ENCODE measurements at regions not wholly inside any gene's neighbourhood (a gene's known extent, or its start where the extent isn't known, plus 50 kb on each side); places are given as distances from the start of the nearest gene placed in this dataset.
A peak's percentile ranks its signal among the peaks of the same experiment; 100 is the strongest.
"Not testable (repeated sequence)": the region's sequence is repeated elsewhere in the genome, so short reads cannot be mapped to it uniquely, and the experiment has no call there.

- H3K4me3 ChIP-seq (ENCODE audit: low read depth in 1 of 3, low read length in 3 of 3) = no peak overlapping the region
- DNase-seq (no peak), FAIRE-seq (no peak)
- H3K27ac ChIP-seq (ENCODE audit: low read depth in 1 of 3, low read length in 2 of 3) = no peak overlapping the region
- H3K27me3 ChIP-seq (ENCODE audit: control insufficient read depth in 3 of 3, insufficient read depth in 3 of 3, low read length in 3 of 3) = peaks cover 0 to 14% (median 0%) of the 10 kb centered on the region in 3 donors
- 55 to 85% (median 58%) methylated on average over 1 of the region's 1 CpG for WGBS, 3 donors
- H3K36me3 ChIP-seq (ENCODE audit: control insufficient read depth in 3 of 3, insufficient read depth in 2 of 3, low read depth in 1 of 3, low read length in 3 of 3) = no peaks in the 10 kb centered on the region
- no peaks in the 10 kb centered on the region for H3K4me1 ChIP-seq (ENCODE audit: control insufficient read depth in 3 of 3, insufficient read depth in 2 of 3, low read depth in 1 of 3, low read length in 2 of 3)
- H3K9me3 ChIP-seq (ENCODE audit: control insufficient read depth in 2 of 2, insufficient read depth in 1 of 2, low read depth in 1 of 2, low read length in 1 of 2) = no peaks in the 10 kb centered on the region
Measured at GRCh38 chr14:56998728-56999127, 188.4 kb upstream of the OTX2 start.

GRCh38 chr14:56996721-56997399 is 186.6 kb upstream of the OTX2 start:
- Histone ChIP-seq H3K9me3 (ENCODE audit: control insufficient read depth in 2 of 2, insufficient read depth in 1 of 2, low read depth in 1 of 2, low read length in 1 of 2) (no peaks in the 10 kb centered on the region), H3K36me3 (ENCODE audit: control insufficient read depth in 3 of 3, insufficient read depth in 2 of 3, low read depth in 1 of 3, low read length in 3 of 3) (no peaks in the 10 kb centered on the region), H3K27ac (ENCODE audit: low read depth in 1 of 3, low read length in 2 of 3) (no peak overlapping the region), H3K4me1 (ENCODE audit: control insufficient read depth in 3 of 3, insufficient read depth in 2 of 3, low read depth in 1 of 3, low read length in 2 of 3) (no peaks in the 10 kb centered on the region), H3K27me3 (ENCODE audit: control insufficient read depth in 3 of 3, insufficient read depth in 3 of 3, low read length in 3 of 3) (peaks cover 0 to 10% (median 0%) of the 10 kb centered on the region in 3 donors), H3K4me3 (ENCODE audit: low read depth in 1 of 3, low read length in 3 of 3) (no peak overlapping the region)
- no peak for DNase-seq
- WGBS, 3 donors = 49 to 64% (median 58%) methylated on average over 10 of the region's 10 CpGs
- FAIRE-seq = no peak

- H3K4me1 ChIP-seq (ENCODE audit: control insufficient read depth in 3 of 3, insufficient read depth in 2 of 3, low read depth in 1 of 3, low read length in 2 of 3) = no peaks in the 10 kb centered on the region
- DNase-seq (peak in 1 of 2 donors; percentile 11), FAIRE-seq (no peak)
- no peak overlapping the region for H3K4me3 ChIP-seq (ENCODE audit: low read depth in 1 of 3, low read length in 3 of 3)
- no peaks in the 10 kb centered on the region for H3K9me3 ChIP-seq (ENCODE audit: control insufficient read depth in 2 of 2, insufficient read depth in 1 of 2, low read depth in 1 of 2, low read length in 1 of 2)
- H3K27ac ChIP-seq (ENCODE audit: low read depth in 1 of 3, low read length in 2 of 3) = no peak overlapping the region
- 62 to 73% (median 66%) methylated on average over 2 of the region's 2 CpGs for WGBS, 3 donors
- H3K36me3 ChIP-seq (ENCODE audit: control insufficient read depth in 3 of 3, insufficient read depth in 2 of 3, low read depth in 1 of 3, low read length in 3 of 3) = no peaks in the 10 kb centered on the region
- H3K27me3 ChIP-seq (ENCODE audit: control insufficient read depth in 3 of 3, insufficient read depth in 3 of 3, low read length in 3 of 3) = peaks cover 0 to 10% (median 0%) of the 10 kb centered on the region in 3 donors
Measured at GRCh38 chr14:56995010-56995409, 184.7 kb upstream of the OTX2 start.

- 87 to 91% (median 88%) methylated on average over 19 of the region's 19 CpGs for WGBS, 3 donors
- DNase-seq (no peak), FAIRE-seq (no peak)
- H3K27me3 ChIP-seq (ENCODE audit: control insufficient read depth in 3 of 3, insufficient read depth in 3 of 3, low read length in 3 of 3) = peaks cover 0 to 4% (median 0%) of the 10 kb centered on the region in 3 donors
- no peaks in the 10 kb centered on the region for H3K4me1 ChIP-seq (ENCODE audit: control insufficient read depth in 3 of 3, insufficient read depth in 2 of 3, low read depth in 1 of 3, low read length in 2 of 3)
- no peaks in the 10 kb centered on the region for H3K36me3 ChIP-seq (ENCODE audit: control insufficient read depth in 3 of 3, insufficient read depth in 2 of 3, low read depth in 1 of 3, low read length in 3 of 3)
- H3K4me3 ChIP-seq (ENCODE audit: low read depth in 1 of 3, low read length in 3 of 3) = no peak overlapping the region
- H3K27ac ChIP-seq (ENCODE audit: low read depth in 1 of 3, low read length in 2 of 3) = no peak overlapping the region
- no peaks in the 10 kb centered on the region for H3K9me3 ChIP-seq (ENCODE audit: control insufficient read depth in 2 of 2, insufficient read depth in 1 of 2, low read depth in 1 of 2, low read length in 1 of 2)
Measured at GRCh38 chr14:56992332-56992820, 182.1 kb upstream of the OTX2 start.

GRCh38 chr14:56990991-56991627 is 180.8 kb upstream of the OTX2 start:
- WGBS, 3 donors = 93 to 96% (median 95%) methylated on average over 28 to 39 of the region's 41 CpGs

GRCh38 chr14:56989359-56989758 is 179.1 kb upstream of the OTX2 start:
- Histone ChIP-seq H3K36me3 (ENCODE audit: control insufficient read depth in 3 of 3, insufficient read depth in 2 of 3, low read depth in 1 of 3, low read length in 3 of 3) (no peaks in the 10 kb centered on the region), H3K27ac (ENCODE audit: low read depth in 1 of 3, low read length in 2 of 3) (no peak overlapping the region), H3K9me3 (ENCODE audit: control insufficient read depth in 2 of 2, insufficient read depth in 1 of 2, low read depth in 1 of 2, low read length in 1 of 2) (no peaks in the 10 kb centered on the region), H3K4me1 (ENCODE audit: control insufficient read depth in 3 of 3, insufficient read depth in 2 of 3, low read depth in 1 of 3, low read length in 2 of 3) (no peaks in the 10 kb centered on the region), H3K4me3 (ENCODE audit: low read depth in 1 of 3, low read length in 3 of 3) (no peak overlapping the region), H3K27me3 (ENCODE audit: control insufficient read depth in 3 of 3, insufficient read depth in 3 of 3, low read length in 3 of 3) (no peaks in the 10 kb centered on the region)
- FAIRE-seq = no peak
- WGBS, 3 donors = 84 to 90% (median 88%) methylated on average over 5 of the region's 5 CpGs
- no peak for DNase-seq

More at GRCh38 chr14:56990991-56991627, 180.8 kb upstream of the OTX2 start:
- not testable (repeated sequence) for H3K36me3 ChIP-seq (ENCODE audit: control insufficient read depth in 3 of 3, insufficient read depth in 2 of 3, low read depth in 1 of 3, low read length in 3 of 3); FAIRE-seq; DNase-seq; H3K27ac ChIP-seq (ENCODE audit: low read depth in 1 of 3, low read length in 2 of 3); H3K27me3 ChIP-seq (ENCODE audit: control insufficient read depth in 3 of 3, insufficient read depth in 3 of 3, low read length in 3 of 3); H3K4me1 ChIP-seq (ENCODE audit: control insufficient read depth in 3 of 3, insufficient read depth in 2 of 3, low read depth in 1 of 3, low read length in 2 of 3); H3K4me3 ChIP-seq (ENCODE audit: low read depth in 1 of 3, low read length in 3 of 3); H3K9me3 ChIP-seq (ENCODE audit: control insufficient read depth in 2 of 2, insufficient read depth in 1 of 2, low read depth in 1 of 2, low read length in 1 of 2)

GRCh38 chr14:56979936-56980335 is 169.7 kb upstream of the OTX2 start:
- WGBS, 3 donors = 55 to 66% (median 61%) methylated on average over 3 of the region's 3 CpGs
- peak overlapping the region in 1 of 3 donors; percentile 24 for H3K27ac ChIP-seq (ENCODE audit: low read depth in 1 of 3, low read length in 2 of 3)
- no peak for FAIRE-seq
- H3K4me3 ChIP-seq (ENCODE audit: low read depth in 1 of 3, low read length in 3 of 3) = no peak overlapping the region
- H3K4me1 ChIP-seq (ENCODE audit: control insufficient read depth in 3 of 3, insufficient read depth in 2 of 3, low read depth in 1 of 3, low read length in 2 of 3) = peaks cover 0 to 8% (median 0%) of the 10 kb centered on the region in 3 donors
- no peaks in the 10 kb centered on the region for H3K9me3 ChIP-seq (ENCODE audit: control insufficient read depth in 2 of 2, insufficient read depth in 1 of 2, low read depth in 1 of 2, low read length in 1 of 2)
- H3K36me3 ChIP-seq (ENCODE audit: control insufficient read depth in 3 of 3, insufficient read depth in 2 of 3, low read depth in 1 of 3, low read length in 3 of 3) = no peaks in the 10 kb centered on the region
- no peaks in the 10 kb centered on the region for H3K27me3 ChIP-seq (ENCODE audit: control insufficient read depth in 3 of 3, insufficient read depth in 3 of 3, low read length in 3 of 3)
- peak in 1 of 2 donors; percentile 61 for DNase-seq

GRCh38 chr14:56976211-56976610 is 165.9 kb upstream of the OTX2 start:
- no peak overlapping the region for H3K4me3 ChIP-seq (ENCODE audit: low read depth in 1 of 3, low read length in 3 of 3)
- no peak for FAIRE-seq
- WGBS, 3 donors = 67 to 72% (median 70%) methylated on average over 2 of the region's 2 CpGs

More at GRCh38 chr14:56976211-56976610, 165.9 kb upstream of the OTX2 start:
- no peak for DNase-seq
- Histone ChIP-seq H3K4me1 (ENCODE audit: control insufficient read depth in 3 of 3, insufficient read depth in 2 of 3, low read depth in 1 of 3, low read length in 2 of 3) (peaks cover 0 to 8% (median 0%) of the 10 kb centered on the region in 3 donors), H3K27ac (ENCODE audit: low read depth in 1 of 3, low read length in 2 of 3) (no peak overlapping the region), H3K36me3 (ENCODE audit: control insufficient read depth in 3 of 3, insufficient read depth in 2 of 3, low read depth in 1 of 3, low read length in 3 of 3) (no peaks in the 10 kb centered on the region), H3K27me3 (ENCODE audit: control insufficient read depth in 3 of 3, insufficient read depth in 3 of 3, low read length in 3 of 3) (no peaks in the 10 kb centered on the region), H3K9me3 (ENCODE audit: control insufficient read depth in 2 of 2, insufficient read depth in 1 of 2, low read depth in 1 of 2, low read length in 1 of 2) (no peaks in the 10 kb centered on the region)
